DND-41 (cell line): ENCODE measurements at regions not wholly inside any gene's neighbourhood (a gene's known extent, or its start where the extent isn't known, plus 50 kb on each side); places are given as distances from the start of the nearest gene placed in this dataset.
A peak's percentile ranks its signal among the peaks of the same experiment; 100 is the strongest.

ENCODE experiments used
- ATAC-seq: fragments of 200-7000 bp; cut with Tn5 transposase; 3 replicates; pipeline ENCODE4 v1.9.1; 2021; ENCODE audit warnings: low read depth; ENCODE audit not compliant: insufficient read depth
- DNase-seq: peaks from one replicate; pipeline ENCODE4 v3.0.0-alpha.2; 2020
- H2AFZ ChIP-seq: 2 replicates; pipeline ENCODE4 v1.6.0; 2012; ENCODE audit warnings: low read depth, low read length
- H3K27ac ChIP-seq: 2 replicates; pipeline ENCODE4 v1.5.1; 2012; ENCODE audit warnings: low read length, inconsistent platforms
- H3K27me3 ChIP-seq: fragments of 200-600 bp; sonication (generic); 2 replicates; pipeline ENCODE4 v1.6.0; 2012; ENCODE audit warnings: low read length, mild to moderate bottlenecking, inconsistent platforms; ENCODE audit not compliant: insufficient read depth, poor library complexity
- H3K36me3 ChIP-seq: 2 replicates; pipeline ENCODE4 v1.5.1; 2012; ENCODE audit warnings: low read length, inconsistent platforms; ENCODE audit not compliant: insufficient read depth
- H3K4me1 ChIP-seq: 2 replicates; pipeline ENCODE4 v1.5.1; 2012; ENCODE audit warnings: mild to moderate bottlenecking, low read length; ENCODE audit not compliant: insufficient read depth
- H3K4me2 ChIP-seq: 2 replicates; pipeline ENCODE4 v1.6.0; 2012; ENCODE audit warnings: mild to moderate bottlenecking, moderate library complexity, low read length, inconsistent platforms; ENCODE audit not compliant: insufficient read depth
- H3K4me3 ChIP-seq, 2 experiments: fragments of 200-600 bp in 1 of 2; shearing (Covaris generic) in 1 of 2; 2 replicates each; pipeline ENCODE4 v1.5.1; 2012 to 2016; ENCODE audit warnings: inconsistent platforms in 2 of 2, low read length in 2 of 2, mild to moderate bottlenecking in 2 of 2, low read depth in 1 of 2, moderate library complexity in 1 of 2
- H3K79me2 ChIP-seq: 2 replicates; pipeline ENCODE4 v1.6.0; 2012; ENCODE audit warnings: low read length, inconsistent platforms; ENCODE audit not compliant: insufficient read depth
- H3K9ac ChIP-seq: 2 replicates; pipeline ENCODE4 v1.6.0; 2012; ENCODE audit warnings: low read depth, mild to moderate bottlenecking, inconsistent platforms, low read length, moderate library complexity
- H3K9me3 ChIP-seq: 2 replicates; pipeline ENCODE4 v1.5.1; 2012; ENCODE audit warnings: low read length, moderate library complexity, mild to moderate bottlenecking, inconsistent platforms; ENCODE audit not compliant: insufficient read depth, severe bottlenecking
- H4K20me1 ChIP-seq: 2 replicates; pipeline ENCODE4 v1.6.0; 2012; ENCODE audit warnings: low read length; ENCODE audit not compliant: insufficient read depth
- EZH2 ChIP-seq: IDR thresholded peaks from 3 replicates; pipeline ENCODE4 v1.6.1; 2012; ENCODE audit warnings: borderline replicate concordance, low read depth, mild to moderate bottlenecking, moderate library complexity, low read length, inconsistent platforms; ENCODE audit not compliant: severe bottlenecking
- TF ChIP-seq, protein P1 (sequence below): IDR thresholded peaks from 2 replicates; pipeline ENCODE4 v1.5.1; 2012; ENCODE audit warnings: borderline replicate concordance, low read length, moderate library complexity, mild to moderate bottlenecking; ENCODE audit not compliant: poor library complexity, severe bottlenecking; ENCODE audit errors: extremely low read depth

DNA sequence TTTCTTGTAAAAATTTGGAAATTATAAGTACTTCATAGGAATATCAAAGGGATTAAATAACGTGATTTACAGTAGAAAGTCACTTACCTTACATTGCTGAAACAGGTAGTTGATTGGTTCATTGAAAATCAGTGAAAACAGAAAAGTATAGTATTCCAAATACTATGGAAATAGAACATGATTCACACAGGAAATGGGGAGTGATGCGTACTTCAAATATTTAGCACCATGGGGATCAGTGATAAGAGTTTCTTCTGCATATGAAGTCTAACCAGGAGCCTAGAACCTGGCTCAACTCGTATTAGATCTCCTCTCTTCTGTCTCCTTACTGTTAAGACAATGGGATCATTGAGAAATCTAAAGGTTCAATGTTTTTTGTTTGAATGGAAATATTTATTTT lies 133.3 kb downstream of the FAM174A start:
- no peak for TF ChIP-seq EZH2
- TF ChIP-seq, protein P1, sequence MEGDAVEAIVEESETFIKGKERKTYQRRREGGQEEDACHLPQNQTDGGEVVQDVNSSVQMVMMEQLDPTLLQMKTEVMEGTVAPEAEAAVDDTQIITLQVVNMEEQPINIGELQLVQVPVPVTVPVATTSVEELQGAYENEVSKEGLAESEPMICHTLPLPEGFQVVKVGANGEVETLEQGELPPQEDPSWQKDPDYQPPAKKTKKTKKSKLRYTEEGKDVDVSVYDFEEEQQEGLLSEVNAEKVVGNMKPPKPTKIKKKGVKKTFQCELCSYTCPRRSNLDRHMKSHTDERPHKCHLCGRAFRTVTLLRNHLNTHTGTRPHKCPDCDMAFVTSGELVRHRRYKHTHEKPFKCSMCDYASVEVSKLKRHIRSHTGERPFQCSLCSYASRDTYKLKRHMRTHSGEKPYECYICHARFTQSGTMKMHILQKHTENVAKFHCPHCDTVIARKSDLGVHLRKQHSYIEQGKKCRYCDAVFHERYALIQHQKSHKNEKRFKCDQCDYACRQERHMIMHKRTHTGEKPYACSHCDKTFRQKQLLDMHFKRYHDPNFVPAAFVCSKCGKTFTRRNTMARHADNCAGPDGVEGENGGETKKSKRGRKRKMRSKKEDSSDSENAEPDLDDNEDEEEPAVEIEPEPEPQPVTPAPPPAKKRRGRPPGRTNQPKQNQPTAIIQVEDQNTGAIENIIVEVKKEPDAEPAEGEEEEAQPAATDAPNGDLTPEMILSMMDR: no peak
- Histone ChIP-seq H3K27me3 (no peaks in the 10 kb centered on the region), H3K4me1 (peaks cover 10% of the 10 kb centered on the region), H3K79me2 (no peaks in the 10 kb centered on the region), H3K4me3 (no peak overlapping the region), H3K4me2 (no peak overlapping the region), H2AFZ (no peak overlapping the region), H3K9ac (no peak overlapping the region), H3K36me3 (no peaks in the 10 kb centered on the region), H4K20me1 (no peaks in the 10 kb centered on the region), H3K27ac (no peak overlapping the region), H3K9me3 (no peaks in the 10 kb centered on the region)
- DNase-seq: no peak
- ATAC-seq: no peak

DNA sequence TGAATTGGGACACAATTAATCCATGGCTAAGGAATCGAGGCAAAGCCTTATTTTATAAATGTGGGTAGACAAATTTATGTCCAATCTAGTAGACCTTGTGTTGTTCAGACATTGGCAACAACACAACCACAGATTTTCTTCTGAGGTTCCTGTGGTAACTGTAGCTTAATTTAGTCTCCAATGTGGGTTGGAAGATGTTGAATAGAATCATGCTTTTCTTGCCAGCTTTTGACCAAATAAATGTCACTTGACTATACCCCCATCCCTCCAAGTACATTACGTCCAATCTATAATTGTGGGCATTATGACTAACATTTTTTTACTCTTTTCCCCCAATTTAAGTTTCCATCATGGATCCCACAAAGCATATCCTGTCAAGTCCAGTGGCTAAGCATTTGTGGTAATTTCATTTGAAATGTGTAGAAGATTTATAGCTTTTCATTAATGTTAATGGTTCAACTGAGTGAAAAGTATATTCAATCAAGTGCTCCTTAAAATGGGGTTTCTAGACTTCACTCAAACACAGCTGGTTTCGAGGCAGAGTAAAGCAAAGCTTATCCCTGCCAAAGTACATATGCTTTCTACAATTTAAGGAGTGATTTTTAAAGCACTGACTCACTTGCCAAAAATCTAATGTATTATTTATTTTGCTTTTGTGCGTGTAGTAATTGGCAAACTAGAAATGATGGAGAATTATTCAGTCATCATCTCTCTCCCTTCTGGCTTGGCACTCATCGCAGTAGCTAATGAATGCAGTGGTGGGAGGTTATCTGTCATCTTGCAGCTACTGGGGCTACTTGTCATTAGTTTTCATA lies 141.8 kb downstream of the FAM174A start:
- H3K4me3 ChIP-seq: no peak overlapping the region
- no peaks in the 10 kb centered on the region for H3K79me2 ChIP-seq
- H3K9ac ChIP-seq: no peak overlapping the region
- no peaks in the 10 kb centered on the region for H3K36me3 ChIP-seq
- no peaks in the 10 kb centered on the region for H3K9me3 ChIP-seq
- DNase-seq (no peak), ATAC-seq (peak; percentile 40; the same call in 1 of the 3 replicates)
- H4K20me1 ChIP-seq: no peaks in the 10 kb centered on the region
- H3K4me1 ChIP-seq: no peaks in the 10 kb centered on the region
- no peak overlapping the region for H2AFZ ChIP-seq
- H3K27ac ChIP-seq: no peak overlapping the region
- no peak overlapping the region for H3K4me2 ChIP-seq
- no peaks in the 10 kb centered on the region for H3K27me3 ChIP-seq
- TF ChIP-seq, protein P1: no peak
- no peak for TF ChIP-seq EZH2

DNA sequence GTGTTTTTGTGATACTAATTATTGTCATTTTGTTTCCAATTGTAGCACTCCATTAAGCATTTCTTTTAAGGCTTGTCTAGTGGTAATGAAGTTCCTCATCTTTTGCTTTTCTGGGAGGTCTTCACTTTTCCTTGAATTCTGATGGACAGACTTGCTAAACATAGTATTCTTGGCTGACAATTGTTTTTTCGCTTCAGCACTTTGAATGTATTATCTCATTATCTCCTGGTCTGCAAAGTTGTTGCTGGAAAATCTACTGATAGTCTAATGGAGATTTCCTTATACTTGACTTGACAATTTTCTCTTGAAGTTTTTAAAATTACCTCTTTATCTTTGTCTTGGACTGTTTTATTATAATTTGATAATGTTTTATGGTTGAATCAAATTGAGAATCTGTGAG lies 147.5 kb downstream of the FAM174A start:
- H3K4me2 ChIP-seq: no peak overlapping the region
- H2AFZ ChIP-seq: no peak overlapping the region
- H3K4me1 ChIP-seq: no peaks in the 10 kb centered on the region
- ATAC-seq (no peak), DNase-seq (no peak)
- peaks cover 19% of the 10 kb centered on the region for H3K9me3 ChIP-seq
- H3K27ac ChIP-seq: no peak overlapping the region
- H3K36me3 ChIP-seq: no peaks in the 10 kb centered on the region
- no peaks in the 10 kb centered on the region for H3K27me3 ChIP-seq
- TF ChIP-seq EZH2: no peak
- TF ChIP-seq, protein P1: no peak
- no peaks in the 10 kb centered on the region for H4K20me1 ChIP-seq
- H3K4me3 ChIP-seq: no peak overlapping the region
- no peak overlapping the region for H3K9ac ChIP-seq
- no peaks in the 10 kb centered on the region for H3K79me2 ChIP-seq
